Naive thymus-derived CD4-positive, alpha-beta T cell (primary cell): ENCODE measurements at regions not wholly inside any gene's neighbourhood (a gene's known extent, or its start where the extent isn't known, plus 50 kb on each side); places are given as distances from the start of the nearest gene placed in this dataset.
"Not testable (repeated sequence)": the region's sequence is repeated elsewhere in the genome, so short reads cannot be mapped to it uniquely, and the experiment has no call there.

Experiments used
- ATAC-seq: fragments of 150-1000 bp; cut with Tn5 transposase; 2 replicates; pipeline ENCODE4 v1.10.0; 2021; ENCODE audit warnings: mild to moderate bottlenecking, moderate library complexity
- CTCF ChIA-PET: fragments of 350-600 bp; sonication (Branson Sonifier 250); formaldehyde crosslinking; loops from one replicate; lab custom pipeline; 2021; ENCODE audit warnings: antibody characterized with exemption; lab: Charles Lee
- POLR2A ChIA-PET: fragments of 350-600 bp; sonication (Branson Sonifier 250); formaldehyde crosslinking; loops from one replicate; lab custom pipeline; 2021; ENCODE audit warnings: antibody characterized with exemption, inconsistent platforms; lab: Charles Lee
- DNase-seq, 9 donors: peaks; one replicate each; pipeline versions ENCODE4 v3.0.0 to v3.0.0-alpha.2; 2020 to 2022; ENCODE audit warnings: mixed read lengths in 1 of 9
- H3K27ac ChIP-seq: one replicate; pipeline ENCODE4 v1.7.0; 2013; ENCODE audit warnings: mild to moderate bottlenecking, low read depth, low read length, moderate library complexity
- H3K27me3 ChIP-seq, 2 donors: one replicate each; pipeline ENCODE4 v1.7.0; 2013; ENCODE audit warnings: low read length in 2 of 2, mild to moderate bottlenecking in 2 of 2, moderate library complexity in 2 of 2; ENCODE audit not compliant: control insufficient read depth in 2 of 2, insufficient read depth in 2 of 2
- H3K36me3 ChIP-seq, 3 experiments: 1 replicate in 2 of 3; 2 replicates in 1 of 3; pipeline ENCODE4 v1.7.0; 2013; ENCODE audit warnings: low read length in 3 of 3, mild to moderate bottlenecking in 3 of 3, moderate library complexity in 1 of 3; ENCODE audit not compliant: insufficient read depth in 3 of 3, control insufficient read depth in 2 of 3
- H3K4me1 ChIP-seq, 2 donors: one replicate each; pipeline ENCODE4 v1.7.0; 2013; ENCODE audit warnings: low read length in 2 of 2, mild to moderate bottlenecking in 2 of 2, moderate library complexity in 1 of 2; ENCODE audit not compliant: control insufficient read depth in 2 of 2, insufficient read depth in 2 of 2
- H3K4me3 ChIP-seq: 2 replicates; pipeline ENCODE4 v1.7.0; 2013; ENCODE audit warnings: mild to moderate bottlenecking, low read length
- H3K9me3 ChIP-seq, 3 experiments: 1 replicate in 2 of 3; 2 replicates in 1 of 3; pipeline ENCODE4 v1.7.0; 2013; ENCODE audit warnings: low read length in 3 of 3; ENCODE audit not compliant: control insufficient read depth in 2 of 3
- H3K27ac Mint-ChIP-seq, 9 donors: one replicate each; pipeline ENCODE4 v1.8.0; 2020 to 2022; ENCODE audit warnings: mixed read lengths in 9 of 9, mild to moderate bottlenecking in 8 of 9, moderate library complexity in 5 of 9, inconsistent platforms in 2 of 9
- H3K27me3 Mint-ChIP-seq, 5 donors: one replicate each; pipeline ENCODE4 v1.8.0; 2021 to 2022; ENCODE audit warnings: mixed read lengths in 5 of 5, mild to moderate bottlenecking in 1 of 5
- H3K36me3 Mint-ChIP-seq, 5 donors: one replicate each; pipeline ENCODE4 v1.8.0; 2020 to 2022; ENCODE audit warnings: mixed read lengths in 5 of 5, mild to moderate bottlenecking in 3 of 5, inconsistent platforms in 1 of 5
- H3K4me1 Mint-ChIP-seq, 7 donors: one replicate each; pipeline ENCODE4 v1.8.0; 2020 to 2022; ENCODE audit warnings: mixed read lengths in 7 of 7, mild to moderate bottlenecking in 3 of 7, inconsistent platforms in 1 of 7
- H3K4me3 Mint-ChIP-seq, 10 donors: one replicate each; pipeline ENCODE4 v1.8.0; 2020 to 2022; ENCODE audit warnings: mild to moderate bottlenecking in 10 of 10, mixed read lengths in 10 of 10, moderate library complexity in 6 of 10, inconsistent platforms in 2 of 10
- H3K9me3 Mint-ChIP-seq, 11 donors: one replicate each; pipeline ENCODE4 v1.8.0; 2020 to 2022; ENCODE audit warnings: mixed read lengths in 11 of 11, mild to moderate bottlenecking in 4 of 11, inconsistent platforms in 1 of 11, moderate library complexity in 1 of 11
- intact Hi-C, 2 donors: fragments of 100-400 bp; cut with micrococcal nuclease; formaldehyde crosslinking; loops; one replicate each; pipeline ENCODE4 v1.15.1; 2023

- DNase-seq = no peak
- Mint-ChIP-seq H3K36me3 (no peaks in the 10 kb centered on the region), H3K4me1 (no peaks in the 10 kb centered on the region), H3K9me3 (peaks cover 3 to 27% (median 11%) of the 10 kb centered on the region in 11 donors), H3K27ac (no peak overlapping the region), H3K4me3 (no peak overlapping the region), H3K27me3 (peaks cover 0 to 3% (median 0%) of the 10 kb centered on the region in 5 donors)
- Histone ChIP-seq H3K4me3 (no peak overlapping the region), H3K27me3 (no peaks in the 10 kb centered on the region), H3K4me1 (no peaks in the 10 kb centered on the region), H3K36me3 (no peaks in the 10 kb centered on the region), H3K9me3 (peaks cover 0 to 4% (median 0%) of the 10 kb centered on the region in 3 experiments), H3K27ac (no peak overlapping the region)
- intact Hi-C loops = no loop called here
- POLR2A ChIA-PET = no interaction called here
- no peak for ATAC-seq
- CTCF ChIA-PET = no interaction called here
Observed at GRCh38 chr18:1092228-1092627, 187.6 kb downstream of the ADCYAP1 start.

GRCh38 chr18:1094409-1094808 lies 189.7 kb downstream of the ADCYAP1 start:
- ChIA-PET POLR2A (no interaction called here), CTCF (no interaction called here)
- DNase-seq (no peak), ATAC-seq (no peak)
- intact Hi-C loops = no loop called here
- no peaks in the 10 kb centered on the region for H3K36me3 ChIP-seq
- Mint-ChIP-seq H3K27ac (no peak overlapping the region), H3K36me3 (no peaks in the 10 kb centered on the region), H3K27me3 (peaks cover 0 to 3% (median 0%) of the 10 kb centered on the region in 5 donors), H3K4me3 (no peak overlapping the region), H3K4me1 (no peaks in the 10 kb centered on the region), H3K9me3 (peaks cover 1 to 18% (median 11%) of the 10 kb centered on the region in 11 donors)
- H3K4me3 ChIP-seq = no peak overlapping the region
- no peak overlapping the region for H3K27ac ChIP-seq
- no peaks in the 10 kb centered on the region for H3K4me1 ChIP-seq
- peaks cover 0 to 4% (median 0%) of the 10 kb centered on the region in 3 experiments for H3K9me3 ChIP-seq
- no peaks in the 10 kb centered on the region for H3K27me3 ChIP-seq

GRCh38 chr18:1097991-1098735 lies 193.5 kb downstream of the ADCYAP1 start:
- H3K27me3 ChIP-seq, H3K4me3 Mint-ChIP-seq, H3K27me3 Mint-ChIP-seq, H3K4me1 Mint-ChIP-seq, H3K4me1 ChIP-seq, POLR2A ChIA-PET, H3K27ac ChIP-seq, H3K27ac Mint-ChIP-seq, ATAC-seq, H3K36me3 Mint-ChIP-seq, H3K9me3 ChIP-seq, H3K4me3 ChIP-seq, DNase-seq, H3K36me3 ChIP-seq, CTCF ChIA-PET: not testable (repeated sequence)
- H3K9me3 Mint-ChIP-seq = peaks cover 0 to 27% (median 11%) of the 10 kb centered on the region in 11 donors
- intact Hi-C loops = loop anchor here in 1 of 2 donors (2.0 kb wide), 1 partner anchor 45 kb away; no protein-coding TSS in a partner anchor

DNA sequence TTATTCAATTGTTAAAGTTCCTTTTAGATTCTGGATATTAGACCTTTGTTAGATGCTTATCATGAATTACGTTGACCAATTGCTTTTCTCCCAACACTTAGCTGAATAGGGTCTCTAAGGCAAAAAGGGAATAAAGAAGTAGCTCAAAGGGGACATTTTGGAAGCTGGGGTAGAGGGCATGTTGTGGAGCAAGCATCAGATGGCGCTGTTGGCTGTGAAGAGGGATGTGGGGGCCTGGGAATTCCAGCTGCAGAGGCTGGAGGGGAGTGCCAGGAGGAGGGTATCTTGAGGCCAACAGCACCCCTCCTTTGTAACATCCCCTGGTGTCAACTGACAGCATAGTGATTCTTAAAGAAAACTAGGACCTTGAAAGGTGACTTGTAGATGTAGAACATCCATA lies 198.2 kb downstream of the ADCYAP1 start:
- DNase-seq (no peak), ATAC-seq (no peak)
- H3K9me3 ChIP-seq = no peaks in the 10 kb centered on the region
- no peak overlapping the region for H3K27ac ChIP-seq
- Mint-ChIP-seq H3K27me3 (no peaks in the 10 kb centered on the region), H3K4me1 (no peaks in the 10 kb centered on the region), H3K27ac (no peak overlapping the region), H3K4me3 (no peak overlapping the region), H3K9me3 (peaks cover 0 to 19% (median 7%) of the 10 kb centered on the region in 11 donors), H3K36me3 (no peaks in the 10 kb centered on the region)
- no peaks in the 10 kb centered on the region for H3K36me3 ChIP-seq
- POLR2A ChIA-PET = no interaction called here
- no peak overlapping the region for H3K4me3 ChIP-seq
- no peaks in the 10 kb centered on the region for H3K27me3 ChIP-seq
- CTCF ChIA-PET = no interaction called here
- H3K4me1 ChIP-seq = no peaks in the 10 kb centered on the region
- intact Hi-C loops = no loop called here

- no peaks in the 10 kb centered on the region for H3K27me3 Mint-ChIP-seq
- no peak overlapping the region for H3K4me3 Mint-ChIP-seq
- no peak overlapping the region for H3K27ac Mint-ChIP-seq
- H3K9me3 Mint-ChIP-seq = peaks cover 0 to 18% (median 7%) of the 10 kb centered on the region in 11 donors
- no peaks in the 10 kb centered on the region for H3K27me3 ChIP-seq
- no peak for ATAC-seq
- ChIA-PET POLR2A (no interaction called here), CTCF (no interaction called here)
- H3K9me3 ChIP-seq = no peaks in the 10 kb centered on the region
- intact Hi-C loops = no loop called here
- H3K27ac ChIP-seq = no peak overlapping the region
- H3K36me3 Mint-ChIP-seq = no peaks in the 10 kb centered on the region
- H3K4me1 ChIP-seq = no peaks in the 10 kb centered on the region
- no peaks in the 10 kb centered on the region for H3K4me1 Mint-ChIP-seq
- no peaks in the 10 kb centered on the region for H3K36me3 ChIP-seq
- no peak overlapping the region for H3K4me3 ChIP-seq
- DNase-seq = no peak
Observed at GRCh38 chr18:1103537-1103936, 198.9 kb downstream of the ADCYAP1 start.

DNA sequence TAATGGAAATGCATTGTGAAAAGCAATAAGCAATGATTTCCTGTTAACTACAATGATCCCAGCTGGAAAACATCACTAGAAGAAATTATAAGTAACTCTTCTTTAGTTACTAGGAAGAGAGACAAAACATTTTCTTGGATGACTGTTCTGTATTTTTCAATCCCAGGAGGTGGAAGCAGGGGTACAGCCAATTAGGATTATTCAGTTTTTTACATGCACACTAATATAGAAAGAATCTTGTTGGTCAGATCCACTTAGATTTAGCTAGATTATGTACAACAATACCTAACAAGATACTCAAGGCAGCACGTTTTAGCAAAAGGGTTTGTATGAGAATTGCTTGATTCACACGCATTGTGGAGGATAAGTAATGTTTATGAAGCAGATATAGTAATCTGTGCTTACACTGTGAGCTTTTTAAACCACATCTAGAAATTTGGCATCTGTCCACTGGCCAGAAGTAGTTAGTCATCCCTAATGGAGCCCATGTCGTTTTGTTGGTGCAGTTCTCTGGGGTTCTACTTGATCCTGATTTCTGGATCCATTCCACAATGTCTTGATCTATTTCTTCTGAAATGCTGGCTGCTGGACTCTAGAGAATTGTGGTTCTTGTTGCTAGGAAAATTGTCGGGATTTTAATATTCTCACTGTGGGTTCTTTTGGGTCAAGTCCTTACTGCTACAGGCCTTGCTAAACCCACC lies 199.7 kb downstream of the ADCYAP1 start:
- H3K27ac ChIP-seq = no peak overlapping the region
- Mint-ChIP-seq H3K9me3 (peaks cover 0 to 18% (median 6%) of the 10 kb centered on the region in 11 donors), H3K4me3 (no peak overlapping the region), H3K36me3 (no peaks in the 10 kb centered on the region), H3K27me3 (no peaks in the 10 kb centered on the region), H3K27ac (no peak overlapping the region), H3K4me1 (no peaks in the 10 kb centered on the region)
- H3K4me1 ChIP-seq = no peaks in the 10 kb centered on the region
- no peaks in the 10 kb centered on the region for H3K27me3 ChIP-seq
- ChIA-PET POLR2A (no interaction called here), CTCF (no interaction called here)
- H3K4me3 ChIP-seq = no peak overlapping the region
- ATAC-seq (no peak), DNase-seq (no peak)
- no peaks in the 10 kb centered on the region for H3K36me3 ChIP-seq
- intact Hi-C loops = no loop called here
- no peaks in the 10 kb centered on the region for H3K9me3 ChIP-seq
